ENCODE measurements at regions not wholly inside any gene's neighbourhood (a gene's known extent, or its start where the extent isn't known, plus 50 kb on each side); places are given as distances from the start of the nearest gene placed in this dataset.
"Not testable (repeated sequence)": the region's sequence is repeated elsewhere in the genome, so short reads cannot be mapped to it uniquely, and the experiment has no call there.

DNA sequence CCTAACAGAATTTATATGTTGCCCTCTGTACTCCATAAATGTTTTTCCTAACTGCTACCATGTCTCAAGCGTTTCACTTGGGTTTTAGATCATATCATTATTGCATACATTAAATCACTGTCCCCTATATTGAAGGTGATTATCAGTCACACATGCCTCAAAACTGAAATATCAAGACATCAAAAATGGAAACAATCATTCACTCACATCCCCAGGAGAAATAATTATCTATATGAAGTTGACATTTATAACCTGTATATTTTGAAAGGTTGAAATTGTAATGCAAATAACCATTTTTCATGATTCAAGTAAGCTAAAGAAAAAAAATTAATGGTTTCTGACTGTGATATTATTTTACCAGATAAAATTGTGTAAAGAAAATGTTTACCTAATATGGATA lies 1695.0 kb downstream of the SLITRK1 start:
- Histone ChIP-seq H3K4me3 (ENCODE audit: low read length in 3 of 3) (no peak overlapping the region), H3K27ac (ENCODE audit: low read depth in 2 of 2, low read length in 2 of 2) (no peak overlapping the region), H3K36me3 (ENCODE audit: control insufficient read depth in 2 of 3, insufficient read depth in 3 of 3, low read length in 3 of 3) (no peaks in the 10 kb centered on the region), H3K27me3 (ENCODE audit: control insufficient read depth, insufficient read depth, low read length) (no peaks in the 10 kb centered on the region), H3K9ac (ENCODE audit: low read length in 3 of 3) (no peak overlapping the region), H3K9me3 (ENCODE audit: control insufficient read depth in 2 of 3, insufficient read depth in 1 of 3, low read length in 3 of 3) (no peaks in the 10 kb centered on the region), H3K4me1 (ENCODE audit: control insufficient read depth in 2 of 3, insufficient read depth in 2 of 3, low read depth in 1 of 3, low read length in 3 of 3) (no peaks in the 10 kb centered on the region)
- DNase-seq (no peak), FAIRE-seq (no peak)
- intact Hi-C loops (cut with DNase I), result no loop called here
- TF ChIP-seq, protein P1, sequence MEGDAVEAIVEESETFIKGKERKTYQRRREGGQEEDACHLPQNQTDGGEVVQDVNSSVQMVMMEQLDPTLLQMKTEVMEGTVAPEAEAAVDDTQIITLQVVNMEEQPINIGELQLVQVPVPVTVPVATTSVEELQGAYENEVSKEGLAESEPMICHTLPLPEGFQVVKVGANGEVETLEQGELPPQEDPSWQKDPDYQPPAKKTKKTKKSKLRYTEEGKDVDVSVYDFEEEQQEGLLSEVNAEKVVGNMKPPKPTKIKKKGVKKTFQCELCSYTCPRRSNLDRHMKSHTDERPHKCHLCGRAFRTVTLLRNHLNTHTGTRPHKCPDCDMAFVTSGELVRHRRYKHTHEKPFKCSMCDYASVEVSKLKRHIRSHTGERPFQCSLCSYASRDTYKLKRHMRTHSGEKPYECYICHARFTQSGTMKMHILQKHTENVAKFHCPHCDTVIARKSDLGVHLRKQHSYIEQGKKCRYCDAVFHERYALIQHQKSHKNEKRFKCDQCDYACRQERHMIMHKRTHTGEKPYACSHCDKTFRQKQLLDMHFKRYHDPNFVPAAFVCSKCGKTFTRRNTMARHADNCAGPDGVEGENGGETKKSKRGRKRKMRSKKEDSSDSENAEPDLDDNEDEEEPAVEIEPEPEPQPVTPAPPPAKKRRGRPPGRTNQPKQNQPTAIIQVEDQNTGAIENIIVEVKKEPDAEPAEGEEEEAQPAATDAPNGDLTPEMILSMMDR (IDR thresholded peaks at IDR 0.05; ENCODE audit: borderline replicate concordance, extremely low read depth, insufficient read depth), result no peak

DNA sequence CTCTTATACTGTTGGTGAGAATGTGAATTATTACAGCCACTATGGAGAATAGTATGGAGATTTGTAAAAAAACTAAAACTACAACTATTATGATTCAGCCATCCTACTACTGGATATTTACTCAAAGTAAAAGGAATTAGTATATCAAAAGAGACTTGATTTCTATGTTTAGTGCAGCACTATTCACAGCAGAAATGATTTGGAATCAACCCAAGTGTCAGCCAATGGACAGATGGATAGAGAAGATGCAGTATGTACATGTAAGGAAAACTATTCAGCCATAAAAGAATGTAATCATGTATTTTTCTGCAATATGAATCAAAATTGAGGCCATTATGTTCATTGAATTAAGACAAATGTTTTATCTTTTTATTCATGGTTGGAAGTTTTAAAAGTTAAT lies 1705.5 kb downstream of the SLITRK1 start:
- Histone ChIP-seq H3K9me3 (ENCODE audit: control insufficient read depth in 2 of 3, insufficient read depth in 1 of 3, low read length in 3 of 3) (peaks cover 0 to 4% (median 0%) of the 10 kb centered on the region in 3 donors), H3K4me1 (ENCODE audit: control insufficient read depth in 2 of 3, insufficient read depth in 2 of 3, low read depth in 1 of 3, low read length in 3 of 3) (no peaks in the 10 kb centered on the region), H3K4me3 (ENCODE audit: low read length in 3 of 3) (no peak overlapping the region), H3K36me3 (ENCODE audit: control insufficient read depth in 2 of 3, insufficient read depth in 3 of 3, low read length in 3 of 3) (no peaks in the 10 kb centered on the region), H3K27me3 (ENCODE audit: control insufficient read depth, insufficient read depth, low read length) (no peaks in the 10 kb centered on the region), H3K9ac (ENCODE audit: low read length in 3 of 3) (no peak overlapping the region), H3K27ac (ENCODE audit: low read depth in 2 of 2, low read length in 2 of 2) (no peak overlapping the region)
- FAIRE-seq (no peak), DNase-seq (no peak)
- intact Hi-C loops (cut with DNase I), result no loop called here
- TF ChIP-seq, protein P1 (IDR thresholded peaks at IDR 0.05; ENCODE audit: borderline replicate concordance, extremely low read depth, insufficient read depth), result no peak

DNA sequence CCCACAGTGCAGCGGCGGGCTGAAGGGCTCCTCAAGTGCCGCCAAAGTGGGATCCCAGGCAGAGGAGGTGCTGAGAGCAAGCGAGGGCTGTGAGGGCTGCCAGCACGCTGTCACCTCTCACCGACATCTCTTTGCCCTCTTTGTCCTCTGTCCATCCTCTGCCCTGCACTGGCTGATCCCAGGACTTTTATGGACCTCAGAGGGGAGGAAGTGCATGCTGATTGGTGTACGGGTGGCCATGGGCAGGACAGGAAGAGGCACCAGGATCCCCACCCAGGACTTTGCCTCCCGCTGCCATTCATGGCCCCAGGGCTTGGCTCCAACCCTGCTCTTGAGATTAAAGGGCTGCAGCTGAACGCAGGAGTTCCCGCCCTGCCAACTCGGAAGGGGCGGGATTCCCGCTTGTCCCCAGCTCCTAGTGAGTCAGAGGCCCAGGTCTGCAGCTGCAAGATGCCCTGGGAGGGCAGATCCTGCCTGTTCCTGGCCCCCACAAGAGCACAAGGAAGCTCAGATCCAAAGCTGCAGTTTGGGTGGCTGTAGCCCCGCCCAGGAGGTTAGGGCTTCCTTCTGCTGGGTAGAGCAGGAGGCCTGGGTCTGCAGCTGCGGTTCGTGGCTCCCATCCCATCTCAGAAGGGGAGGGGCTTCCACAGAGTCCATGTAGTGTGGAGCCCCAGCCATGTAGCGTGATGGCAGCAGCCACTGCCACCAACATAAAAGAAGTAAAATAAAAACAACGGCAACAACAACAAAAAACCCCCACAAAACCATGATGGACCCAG lies 1716.7 kb downstream of the SLITRK1 start:
- no peaks in the 10 kb centered on the region for H3K9me3 ChIP-seq (ENCODE audit: control insufficient read depth in 2 of 3, insufficient read depth in 1 of 3, low read length in 3 of 3)
- TF ChIP-seq, protein P1 (IDR thresholded peaks at IDR 0.05; ENCODE audit: borderline replicate concordance, extremely low read depth, insufficient read depth), result no peak
- H3K27ac ChIP-seq (ENCODE audit: low read depth in 2 of 2, low read length in 2 of 2), result no peak overlapping the region
- H3K4me3 ChIP-seq (ENCODE audit: low read length in 3 of 3), result no peak overlapping the region
- no peaks in the 10 kb centered on the region for H3K27me3 ChIP-seq (ENCODE audit: control insufficient read depth, insufficient read depth, low read length)
- FAIRE-seq (no peak), DNase-seq (peak in 1 of 5 donors; percentile 39)
- no peaks in the 10 kb centered on the region for H3K4me1 ChIP-seq (ENCODE audit: control insufficient read depth in 2 of 3, insufficient read depth in 2 of 3, low read depth in 1 of 3, low read length in 3 of 3)
- H3K36me3 ChIP-seq (ENCODE audit: control insufficient read depth in 2 of 3, insufficient read depth in 3 of 3, low read length in 3 of 3), result no peaks in the 10 kb centered on the region
- intact Hi-C loops (cut with DNase I), result no loop called here
- H3K9ac ChIP-seq (ENCODE audit: low read length in 3 of 3), result no peak overlapping the region

DNA sequence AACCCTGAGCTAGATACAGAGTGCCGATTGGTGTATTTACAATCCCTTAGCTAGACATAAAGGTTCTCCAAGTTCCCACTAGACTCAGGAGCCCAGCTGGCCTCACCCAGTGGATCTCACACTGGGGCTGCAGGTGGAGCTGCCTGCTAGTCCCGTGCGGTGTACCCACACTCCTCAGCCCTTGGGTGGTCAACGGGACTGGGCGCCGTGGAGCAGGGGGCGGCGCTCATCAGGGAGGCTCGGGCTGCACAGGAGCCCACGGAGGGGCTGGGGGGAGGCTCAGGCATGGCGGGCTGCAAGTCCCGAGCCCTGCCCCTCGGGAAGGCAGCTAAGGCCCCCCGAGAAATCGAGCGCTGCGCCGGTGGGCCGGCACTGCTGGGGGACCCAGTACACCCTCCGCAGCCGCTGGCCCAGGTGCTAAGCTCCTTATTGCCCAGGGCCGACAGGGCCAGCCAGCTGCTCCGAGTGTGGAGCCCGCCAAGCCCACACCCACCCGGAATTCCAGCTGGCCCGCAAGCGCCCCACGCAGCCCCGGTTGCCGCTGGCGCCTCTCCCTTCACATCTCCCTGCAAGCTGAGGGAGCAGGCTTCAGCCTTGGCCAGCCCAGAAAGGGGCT lies 1717.4 kb downstream of the SLITRK1 start:
- FAIRE-seq; H3K4me3 ChIP-seq (ENCODE audit: low read length in 3 of 3); intact Hi-C loops (cut with DNase I); H3K36me3 ChIP-seq (ENCODE audit: control insufficient read depth in 2 of 3, insufficient read depth in 3 of 3, low read length in 3 of 3); H3K4me1 ChIP-seq (ENCODE audit: control insufficient read depth in 2 of 3, insufficient read depth in 2 of 3, low read depth in 1 of 3, low read length in 3 of 3); H3K27ac ChIP-seq (ENCODE audit: low read depth in 2 of 2, low read length in 2 of 2); H3K9ac ChIP-seq (ENCODE audit: low read length in 3 of 3); H3K9me3 ChIP-seq (ENCODE audit: control insufficient read depth in 2 of 3, insufficient read depth in 1 of 3, low read length in 3 of 3); H3K27me3 ChIP-seq (ENCODE audit: control insufficient read depth, insufficient read depth, low read length): not testable (repeated sequence)
- peak in 1 of 5 donors; percentile 58 for DNase-seq
